ENCODE measurements at regions not wholly inside any gene's neighbourhood (a gene's known extent, or its start where the extent isn't known, plus 50 kb on each side); places are given as distances from the start of the nearest gene placed in this dataset.

GRCh38 chr10:94091649-94092048 lies 97.9 kb downstream of the PLCE1 start:
- Histone ChIP-seq H3K9me3 (ENCODE audit: control insufficient read depth, insufficient read depth, low read depth, low read length) (no peaks in the 10 kb centered on the region), H3K4me3 (ENCODE audit: low read depth in 2 of 2, low read length in 2 of 2) (no peak overlapping the region), H3K27ac (ENCODE audit: low read length) (no peak overlapping the region), H3K36me3 (ENCODE audit: control insufficient read depth, insufficient read depth, low read length) (no peaks in the 10 kb centered on the region), H3K27me3 (ENCODE audit: control insufficient read depth, insufficient read depth, low read length) (no peaks in the 10 kb centered on the region), H3K4me1 (ENCODE audit: control insufficient read depth, insufficient read depth, low read length) (peaks cover 46% of the 10 kb centered on the region)
- in situ Hi-C loops (cut with HindIII; ENCODE audit: low pct_unique_long_range_greater_than_20kb, low sequenced_read_pairs), result no loop called here
- BruUV-seq (replicated peaks), result no TSS peak
- intact Hi-C loops (cut with micrococcal nuclease; ENCODE audit: unreplicated experiment), result no loop called here
- DNase-seq (ENCODE audit: low read depth, low spot score) (no peak), ATAC-seq (no peak)
- ChIA-PET CTCF (no interaction called here), POLR2A (no interaction called here)
- TF ChIP-seq POLR2AphosphoS5 (IDR thresholded peaks at IDR 0.05; ENCODE audit: low read depth, low read length) (no peak), REST (IDR thresholded peaks at IDR 0.05; ENCODE audit: insufficient read depth in 1 of 2, low read depth in 2 of 2, low read length in 1 of 2) (no peak), TCF7L2 (IDR thresholded peaks at IDR 0.05; ENCODE audit: low read depth, low read length) (no peak), SIN3A (IDR thresholded peaks at IDR 0.05; ENCODE audit: borderline replicate concordance, insufficient read depth, low read depth, low read length) (no peak), CTCF (IDR thresholded peaks at IDR 0.05) (no peak)

- intact Hi-C loops (cut with micrococcal nuclease; ENCODE audit: unreplicated experiment) (no loop called here), in situ Hi-C loops (cut with HindIII; ENCODE audit: low pct_unique_long_range_greater_than_20kb, low sequenced_read_pairs) (no loop called here)
- CTCF ChIA-PET, result no interaction called here
- Histone ChIP-seq H3K4me3 (ENCODE audit: low read depth in 2 of 2, low read length in 2 of 2) (no peak overlapping the region), H3K36me3 (ENCODE audit: control insufficient read depth, insufficient read depth, low read length) (no peaks in the 10 kb centered on the region), H3K27ac (ENCODE audit: low read length) (no peak overlapping the region; the same call in 1 of the 2 replicates), H3K9me3 (ENCODE audit: control insufficient read depth, insufficient read depth, low read depth, low read length) (no peaks in the 10 kb centered on the region), H3K27me3 (ENCODE audit: control insufficient read depth, insufficient read depth, low read length) (no peaks in the 10 kb centered on the region), H3K4me1 (ENCODE audit: control insufficient read depth, insufficient read depth, low read length) (peaks cover 43% of the 10 kb centered on the region)
- POLR2A ChIA-PET, result no interaction called here
- DNase-seq (ENCODE audit: low read depth, low spot score) (no peak), ATAC-seq (no peak)
- TF ChIP-seq POLR2AphosphoS5 (IDR thresholded peaks at IDR 0.05; ENCODE audit: low read depth, low read length), result no peak
- TF ChIP-seq TCF7L2 (IDR thresholded peaks at IDR 0.05; ENCODE audit: low read depth, low read length), result no peak
- TF ChIP-seq SIN3A (IDR thresholded peaks at IDR 0.05; ENCODE audit: borderline replicate concordance, insufficient read depth, low read depth, low read length), result no peak
- no peak for TF ChIP-seq REST (IDR thresholded peaks at IDR 0.05; ENCODE audit: insufficient read depth in 1 of 2, low read depth in 2 of 2, low read length in 1 of 2)
- TF ChIP-seq CTCF (IDR thresholded peaks at IDR 0.05), result no peak
- BruUV-seq (replicated peaks), result no TSS peak
Measured at GRCh38 chr10:94092848-94093247, 99.1 kb downstream of the PLCE1 start.
